Smooth muscle cell (in vitro differentiated cells): ENCODE measurements at regions not wholly inside any gene's neighbourhood (a gene's known extent, or its start where the extent isn't known, plus 50 kb on each side); places are given as distances from the start of the nearest gene placed in this dataset.

Experiments used
- DNase-seq: peaks from one replicate; lab custom pipeline; 2025; ENCODE audit not compliant: unreplicated experiment; lab: John Stamatoyannopoulos, UW
- H2AFZ ChIP-seq: fragments of 200-600 bp; sonication (generic); 2 replicates; pipeline ENCODE4 v1.6.0; 2016; ENCODE audit warnings: antibody characterized with exemption, low read depth, mild to moderate bottlenecking
- H3F3A ChIP-seq: fragments of 200-600 bp; sonication (generic); 2 replicates; pipeline ENCODE4 v1.6.0; 2017; ENCODE audit warnings: antibody characterized with exemption, low read depth
- H3K27ac ChIP-seq: fragments of 200-600 bp; sonication (generic); 2 replicates; pipeline ENCODE4 v1.5.1; 2016; ENCODE audit warnings: low read depth, mild to moderate bottlenecking
- H3K27me3 ChIP-seq: fragments of 200-600 bp; sonication (generic); 2 replicates; pipeline ENCODE4 v1.6.1; 2016; ENCODE audit warnings: low read depth, mild to moderate bottlenecking
- H3K36me3 ChIP-seq: fragments of 200-600 bp; sonication (generic); 2 replicates; pipeline ENCODE4 v1.5.1; 2016; ENCODE audit warnings: low read depth
- H3K4me1 ChIP-seq: fragments of 200-600 bp; sonication (generic); 2 replicates; pipeline ENCODE4 v1.5.1; 2016; ENCODE audit warnings: low read depth
- H3K4me2 ChIP-seq: fragments of 200-600 bp; sonication (generic); 2 replicates; pipeline ENCODE4 v1.6.0; 2016; ENCODE audit warnings: mild to moderate bottlenecking
- H3K4me3 ChIP-seq: fragments of 200-600 bp; sonication (generic); 2 replicates; pipeline ENCODE4 v1.5.1; 2016; ENCODE audit warnings: mild to moderate bottlenecking
- H3K79me2 ChIP-seq: fragments of 200-600 bp; sonication (generic); 2 replicates; pipeline ENCODE4 v1.6.0; 2016; ENCODE audit warnings: low read depth, mild to moderate bottlenecking
- H3K9ac ChIP-seq: fragments of 200-600 bp; sonication (generic); 2 replicates; pipeline ENCODE4 v1.6.0; 2016; ENCODE audit warnings: low read depth
- H3K9me3 ChIP-seq: fragments of 200-600 bp; sonication (generic); replicated peaks from 2 replicates; pipeline ENCODE4 v1.5.1; 2016; ENCODE audit warnings: low read depth
- H4K20me1 ChIP-seq: fragments of 200-600 bp; sonication (generic); 2 replicates; pipeline ENCODE4 v1.6.0; 2016; ENCODE audit warnings: low read depth
- WGBS: methylation state at CpG from one replicate; pipeline ENCODE4 v1.1.7; 2016; ENCODE audit warnings: low lambda C conversion rate; 5-methylcytosine and 5-hydroxymethylcytosine counted together
- TF ChIP-seq, protein P1 (sequence below): fragments of 200-600 bp; sonication (generic); IDR thresholded peaks from 2 replicates; pipeline ENCODE4 v1.5.1; 2017; ENCODE audit warnings: borderline replicate concordance, mild to moderate bottlenecking, antibody characterized with exemption; ENCODE audit not compliant: insufficient read depth, poor library complexity, severe bottlenecking

DNA sequence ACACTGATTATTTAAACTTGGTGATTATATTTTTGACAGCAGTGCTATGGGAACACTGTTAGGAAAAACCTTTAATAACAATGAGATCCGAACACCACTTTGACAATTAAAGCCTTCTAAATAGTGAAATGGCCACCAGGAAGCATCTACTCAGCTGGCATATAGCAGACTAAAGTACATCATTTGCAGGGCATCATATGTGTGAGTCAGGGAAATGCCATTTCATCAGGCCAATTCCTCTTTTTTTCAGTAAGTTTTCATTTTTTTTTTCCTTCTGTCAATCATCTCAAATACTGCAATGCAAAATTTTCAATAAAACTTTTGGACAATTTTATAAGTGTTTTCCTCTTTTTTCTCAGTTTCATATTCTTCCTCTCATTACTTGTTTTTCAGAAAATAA, 521.4 kb upstream of the SEMA3D start:
- 100% methylated on average over 1 of the region's 1 CpG for WGBS
- no peaks in the 10 kb centered on the region for H3K4me1 ChIP-seq
- H3K36me3 ChIP-seq: no peaks in the 10 kb centered on the region
- TF ChIP-seq, protein P1, sequence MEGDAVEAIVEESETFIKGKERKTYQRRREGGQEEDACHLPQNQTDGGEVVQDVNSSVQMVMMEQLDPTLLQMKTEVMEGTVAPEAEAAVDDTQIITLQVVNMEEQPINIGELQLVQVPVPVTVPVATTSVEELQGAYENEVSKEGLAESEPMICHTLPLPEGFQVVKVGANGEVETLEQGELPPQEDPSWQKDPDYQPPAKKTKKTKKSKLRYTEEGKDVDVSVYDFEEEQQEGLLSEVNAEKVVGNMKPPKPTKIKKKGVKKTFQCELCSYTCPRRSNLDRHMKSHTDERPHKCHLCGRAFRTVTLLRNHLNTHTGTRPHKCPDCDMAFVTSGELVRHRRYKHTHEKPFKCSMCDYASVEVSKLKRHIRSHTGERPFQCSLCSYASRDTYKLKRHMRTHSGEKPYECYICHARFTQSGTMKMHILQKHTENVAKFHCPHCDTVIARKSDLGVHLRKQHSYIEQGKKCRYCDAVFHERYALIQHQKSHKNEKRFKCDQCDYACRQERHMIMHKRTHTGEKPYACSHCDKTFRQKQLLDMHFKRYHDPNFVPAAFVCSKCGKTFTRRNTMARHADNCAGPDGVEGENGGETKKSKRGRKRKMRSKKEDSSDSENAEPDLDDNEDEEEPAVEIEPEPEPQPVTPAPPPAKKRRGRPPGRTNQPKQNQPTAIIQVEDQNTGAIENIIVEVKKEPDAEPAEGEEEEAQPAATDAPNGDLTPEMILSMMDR: no peak
- no peak for DNase-seq
- no peak overlapping the region for H3K4me3 ChIP-seq
- no peaks in the 10 kb centered on the region for H3F3A ChIP-seq
- no peak overlapping the region for H3K27ac ChIP-seq
- no peak overlapping the region for H3K4me2 ChIP-seq
- no peaks in the 10 kb centered on the region for H3K79me2 ChIP-seq
- H3K9me3 ChIP-seq: no peaks in the 10 kb centered on the region
- no peaks in the 10 kb centered on the region for H4K20me1 ChIP-seq
- H3K9ac ChIP-seq: no peak overlapping the region
- H3K27me3 ChIP-seq: no peaks in the 10 kb centered on the region
- H2AFZ ChIP-seq: no peak overlapping the region

DNA sequence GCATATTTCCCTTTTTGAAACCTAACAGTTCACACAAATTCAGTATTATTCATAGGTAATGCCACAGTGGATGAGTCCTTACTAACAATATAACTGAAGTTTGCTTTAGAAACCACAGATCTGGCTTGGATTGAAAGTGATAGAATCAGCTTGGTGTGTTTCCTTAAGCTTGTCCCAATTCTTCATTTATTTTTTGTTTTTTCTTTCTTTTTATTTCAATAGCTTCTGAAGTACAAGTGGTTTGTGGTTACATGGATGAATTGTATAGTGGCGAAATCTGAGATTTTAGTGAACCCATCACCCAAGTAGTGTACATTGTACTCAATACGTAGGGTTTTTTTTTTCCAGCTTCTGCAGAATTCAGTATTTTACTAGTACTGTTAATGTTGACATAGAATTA, 518.2 kb upstream of the SEMA3D start:
- no peak overlapping the region for H3K9ac ChIP-seq
- no peaks in the 10 kb centered on the region for H3K36me3 ChIP-seq
- H3K4me3 ChIP-seq: no peak overlapping the region
- no peaks in the 10 kb centered on the region for H4K20me1 ChIP-seq
- H2AFZ ChIP-seq: no peak overlapping the region
- H3K27me3 ChIP-seq: no peaks in the 10 kb centered on the region
- H3F3A ChIP-seq: no peaks in the 10 kb centered on the region
- H3K4me1 ChIP-seq: no peaks in the 10 kb centered on the region
- H3K9me3 ChIP-seq: no peaks in the 10 kb centered on the region
- H3K4me2 ChIP-seq: no peak overlapping the region
- H3K79me2 ChIP-seq: no peaks in the 10 kb centered on the region
- TF ChIP-seq, protein P1: no peak
- H3K27ac ChIP-seq: no peak overlapping the region
- WGBS: 94% methylated on average over 2 of the region's 2 CpGs
- no peak for DNase-seq

DNA sequence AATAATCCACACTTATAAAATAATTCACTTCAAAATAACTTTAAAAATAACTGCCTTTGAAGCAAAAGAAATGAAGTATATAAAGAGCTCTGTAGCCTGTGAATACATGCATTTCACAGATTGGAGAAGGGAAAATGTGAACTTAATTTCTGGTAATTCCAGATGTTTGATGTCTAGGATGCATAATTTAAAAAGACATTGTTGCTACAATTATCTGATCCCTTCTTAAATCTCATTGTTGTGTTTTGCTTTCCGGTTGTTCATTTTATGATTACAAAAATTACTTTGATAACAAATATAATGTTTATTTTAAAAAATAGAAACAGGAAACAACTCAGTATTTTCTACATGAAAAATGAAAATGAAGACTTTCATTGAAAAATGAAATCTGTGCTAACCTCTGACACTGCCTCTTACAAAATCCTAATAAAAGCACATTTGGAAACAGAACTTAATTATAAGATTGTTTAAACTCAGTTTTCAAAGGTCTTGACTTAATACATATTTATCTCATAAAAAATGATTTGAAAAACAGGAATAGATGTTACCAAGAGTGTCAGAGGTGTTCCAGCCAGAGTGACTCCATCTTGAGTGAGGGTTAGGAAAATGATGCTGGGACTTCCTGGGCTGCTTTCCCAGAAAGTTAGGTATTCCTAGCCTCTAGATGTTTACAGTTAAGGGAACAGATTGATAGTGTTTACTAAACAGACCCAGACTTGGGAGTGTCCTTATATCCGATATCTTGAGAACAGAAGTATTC, 516.6 kb upstream of the SEMA3D start:
- no peaks in the 10 kb centered on the region for H3K27me3 ChIP-seq
- WGBS: 93% methylated on average over 2 of the region's 2 CpGs
- H2AFZ ChIP-seq: no peak overlapping the region
- no peak overlapping the region for H3K27ac ChIP-seq
- H3K4me2 ChIP-seq: no peak overlapping the region
- no peak for DNase-seq
- H3K4me3 ChIP-seq: no peak overlapping the region
- H3K79me2 ChIP-seq: no peaks in the 10 kb centered on the region
- no peak overlapping the region for H3K9ac ChIP-seq
- no peaks in the 10 kb centered on the region for H3K4me1 ChIP-seq
- H3K36me3 ChIP-seq: no peaks in the 10 kb centered on the region
- H4K20me1 ChIP-seq: no peaks in the 10 kb centered on the region
- H3F3A ChIP-seq: no peaks in the 10 kb centered on the region
- TF ChIP-seq, protein P1: no peak
- no peaks in the 10 kb centered on the region for H3K9me3 ChIP-seq

DNA sequence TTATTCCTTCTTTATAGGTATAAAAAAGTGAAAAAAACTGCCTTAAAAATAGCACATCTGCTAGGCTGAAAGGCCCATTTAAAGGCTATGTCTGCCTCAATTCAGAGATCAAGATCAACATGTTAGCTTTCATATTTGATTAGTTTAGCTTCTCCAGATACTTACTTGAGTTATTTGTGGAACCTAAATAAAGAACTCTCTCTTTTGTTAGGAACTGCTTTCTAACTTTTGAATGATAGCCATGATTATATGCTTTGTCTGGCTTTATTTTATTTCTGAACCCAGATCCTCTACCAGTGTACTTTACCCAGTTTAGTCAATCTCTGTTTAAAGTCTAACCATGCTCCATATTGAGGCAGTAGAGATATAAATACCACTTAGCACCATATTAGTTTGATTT, 515.5 kb upstream of the SEMA3D start:
- Histone ChIP-seq H3K4me2 (no peak overlapping the region), H3F3A (no peaks in the 10 kb centered on the region), H3K27me3 (no peaks in the 10 kb centered on the region), H3K79me2 (no peaks in the 10 kb centered on the region), H2AFZ (no peak overlapping the region), H3K36me3 (no peaks in the 10 kb centered on the region), H3K27ac (no peak overlapping the region), H4K20me1 (no peaks in the 10 kb centered on the region), H3K4me1 (no peaks in the 10 kb centered on the region), H3K9ac (no peak overlapping the region), H3K9me3 (no peaks in the 10 kb centered on the region), H3K4me3 (no peak overlapping the region)
- TF ChIP-seq, protein P1: no peak
- no peak for DNase-seq
